ENCODE measurements at regions not wholly inside any gene's neighbourhood (a gene's known extent, or its start where the extent isn't known, plus 50 kb on each side); places are given as distances from the start of the nearest gene placed in this dataset.
"Not testable (repeated sequence)": the region's sequence is repeated elsewhere in the genome, so short reads cannot be mapped to it uniquely, and the experiment has no call there.

GRCh38 chr12:89151536-89151935, 200.8 kb downstream of the DUSP6 start:
- TF ChIP-seq, protein P1, sequence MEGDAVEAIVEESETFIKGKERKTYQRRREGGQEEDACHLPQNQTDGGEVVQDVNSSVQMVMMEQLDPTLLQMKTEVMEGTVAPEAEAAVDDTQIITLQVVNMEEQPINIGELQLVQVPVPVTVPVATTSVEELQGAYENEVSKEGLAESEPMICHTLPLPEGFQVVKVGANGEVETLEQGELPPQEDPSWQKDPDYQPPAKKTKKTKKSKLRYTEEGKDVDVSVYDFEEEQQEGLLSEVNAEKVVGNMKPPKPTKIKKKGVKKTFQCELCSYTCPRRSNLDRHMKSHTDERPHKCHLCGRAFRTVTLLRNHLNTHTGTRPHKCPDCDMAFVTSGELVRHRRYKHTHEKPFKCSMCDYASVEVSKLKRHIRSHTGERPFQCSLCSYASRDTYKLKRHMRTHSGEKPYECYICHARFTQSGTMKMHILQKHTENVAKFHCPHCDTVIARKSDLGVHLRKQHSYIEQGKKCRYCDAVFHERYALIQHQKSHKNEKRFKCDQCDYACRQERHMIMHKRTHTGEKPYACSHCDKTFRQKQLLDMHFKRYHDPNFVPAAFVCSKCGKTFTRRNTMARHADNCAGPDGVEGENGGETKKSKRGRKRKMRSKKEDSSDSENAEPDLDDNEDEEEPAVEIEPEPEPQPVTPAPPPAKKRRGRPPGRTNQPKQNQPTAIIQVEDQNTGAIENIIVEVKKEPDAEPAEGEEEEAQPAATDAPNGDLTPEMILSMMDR (IDR thresholded peaks at IDR 0.05; ENCODE audit: extremely low read depth, missing control alignments) = no peak
- DNase-seq (ENCODE audit: low spot score) = no peak

DNA sequence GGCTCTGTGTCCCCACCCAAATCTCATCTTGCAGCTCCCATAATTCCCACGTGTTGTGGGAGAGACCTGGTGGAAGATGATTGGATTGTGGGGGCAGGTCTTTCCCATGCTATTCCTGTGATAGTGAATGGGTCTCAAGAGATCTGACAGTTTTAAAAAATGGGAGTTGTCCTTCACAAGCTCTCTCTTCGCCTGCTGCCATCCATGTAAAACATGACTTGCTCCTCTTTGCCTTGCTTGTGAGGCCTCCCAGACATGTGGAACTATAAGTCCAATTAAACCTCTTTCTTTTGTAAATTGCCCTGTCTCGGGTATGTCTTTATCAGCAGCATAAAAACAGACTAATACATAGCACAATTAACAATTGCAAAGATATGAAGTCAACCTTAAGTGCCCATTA, 201.5 kb downstream of the DUSP6 start:
- not testable (repeated sequence) for DNase-seq (ENCODE audit: low spot score)

DNA sequence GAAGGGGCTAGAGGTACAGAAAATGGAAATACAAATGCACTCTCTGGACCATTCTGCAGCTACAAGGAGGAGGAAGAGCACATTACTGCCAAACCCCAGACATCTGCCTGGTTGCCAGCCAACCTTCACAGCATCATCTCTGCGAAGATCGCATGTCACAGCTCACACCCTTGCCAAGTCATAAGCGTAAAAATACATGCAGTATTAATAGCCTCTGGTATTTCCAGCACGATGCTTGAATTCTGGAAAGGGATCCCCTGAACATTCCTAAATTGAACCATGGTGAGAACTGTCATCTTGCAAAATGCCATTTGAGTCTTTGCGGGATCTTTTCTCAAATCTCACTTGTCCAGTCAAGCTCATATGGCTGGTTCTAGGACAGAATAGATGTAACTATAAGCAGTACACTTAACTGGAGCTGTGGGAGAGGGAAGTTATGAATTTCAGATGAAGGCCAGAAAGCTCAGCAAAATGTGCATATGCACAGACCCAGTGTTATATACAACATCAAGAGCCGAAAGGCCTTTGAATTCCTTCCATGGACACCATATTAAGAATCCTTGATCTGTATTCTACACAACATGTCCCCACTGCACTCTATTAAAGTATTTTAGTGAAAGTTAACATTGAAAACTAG, 211.6 kb downstream of the DUSP6 start:
- TF ChIP-seq, protein P1 (IDR thresholded peaks at IDR 0.05; ENCODE audit: extremely low read depth, missing control alignments) = no peak
- DNase-seq (ENCODE audit: low spot score) = no peak

DNA sequence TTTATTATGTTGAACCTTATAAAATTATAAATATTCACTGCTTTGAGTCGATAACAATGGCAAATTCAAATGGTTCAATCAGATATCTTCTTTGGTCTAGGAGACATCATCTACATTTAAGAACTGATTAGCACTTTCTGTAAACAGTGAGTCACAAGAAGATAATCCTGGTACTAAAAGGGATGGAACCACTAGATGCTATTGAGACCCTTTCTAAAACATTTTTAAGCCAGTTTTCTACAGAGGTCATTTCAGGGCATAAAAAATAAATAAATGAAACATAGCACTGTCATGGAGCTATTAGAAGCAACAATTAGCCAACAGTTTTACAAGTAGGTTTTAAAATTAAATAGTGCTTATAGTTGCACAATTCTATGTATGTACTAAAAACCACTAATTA, 212.2 kb downstream of the DUSP6 start:
- TF ChIP-seq, protein P1 (IDR thresholded peaks at IDR 0.05; ENCODE audit: extremely low read depth, missing control alignments) = no peak
- DNase-seq (ENCODE audit: low spot score) = no peak

GRCh38 chr12:89139390-89139789, 212.9 kb downstream of the DUSP6 start:
- DNase-seq (ENCODE audit: low spot score) = no peak
- TF ChIP-seq, protein P1 (IDR thresholded peaks at IDR 0.05; ENCODE audit: extremely low read depth, missing control alignments) = no peak

DNA sequence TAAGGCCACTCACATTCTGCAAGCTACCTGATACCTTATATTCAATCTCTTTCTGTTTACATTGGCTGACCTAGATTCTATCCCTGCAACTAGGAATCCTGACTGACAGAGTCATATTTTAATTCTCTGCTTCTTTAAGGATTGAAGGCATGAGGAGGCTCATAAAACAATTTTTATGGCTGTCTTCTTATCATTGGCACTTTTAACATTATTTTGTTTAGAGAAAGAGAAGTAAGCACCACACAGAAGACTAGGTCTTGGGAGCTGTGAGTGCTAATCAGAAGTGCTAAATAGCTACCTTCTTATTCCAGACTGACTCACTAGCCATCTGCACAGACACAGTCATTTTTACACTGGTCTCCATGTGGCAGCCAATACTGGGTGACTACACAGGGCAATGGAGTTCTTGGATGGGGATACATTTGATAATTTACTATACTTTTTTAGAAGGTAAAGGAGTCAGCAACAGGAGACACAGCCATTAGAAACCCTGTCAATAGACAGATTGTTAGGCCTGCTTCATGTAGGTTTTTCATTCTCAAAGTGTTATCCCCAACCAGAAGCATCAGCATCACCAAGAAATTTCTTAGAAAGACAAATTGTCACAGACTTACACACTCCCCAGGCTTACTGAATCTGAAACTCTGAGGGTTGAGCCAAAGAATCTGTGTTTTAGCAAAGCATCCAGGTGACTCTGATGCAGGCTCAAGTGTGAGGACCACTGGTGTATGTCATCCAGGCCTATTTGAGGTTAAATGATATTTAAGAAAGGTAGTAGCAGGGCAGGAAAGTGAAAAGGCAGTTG, 214.1 kb downstream of the DUSP6 start:
- no peak for DNase-seq (ENCODE audit: low spot score)
- TF ChIP-seq, protein P1 (IDR thresholded peaks at IDR 0.05; ENCODE audit: extremely low read depth, missing control alignments) = no peak

GRCh38 chr12:89135976-89136634, 216.2 kb downstream of the DUSP6 start:
- TF ChIP-seq, protein P1 (IDR thresholded peaks at IDR 0.05; ENCODE audit: extremely low read depth, missing control alignments) = no peak
- no peak for DNase-seq (ENCODE audit: low spot score)

Data from GM20000 (cell line).